Activated CD4-positive, alpha-beta T cell treated with anti-CD3 and anti-CD28 coated beads, Interleukin-2, amount 50 U/mL, for 1 hour (primary cell): ENCODE measurements at regions not wholly inside any gene's neighbourhood (a gene's known extent, or its start where the extent isn't known, plus 50 kb on each side); places are given as distances from the start of the nearest gene placed in this dataset.

Source experiments
- DNase-seq: peaks from one replicate; pipeline ENCODE4 v3.0.0-alpha.2; 2020

DNA sequence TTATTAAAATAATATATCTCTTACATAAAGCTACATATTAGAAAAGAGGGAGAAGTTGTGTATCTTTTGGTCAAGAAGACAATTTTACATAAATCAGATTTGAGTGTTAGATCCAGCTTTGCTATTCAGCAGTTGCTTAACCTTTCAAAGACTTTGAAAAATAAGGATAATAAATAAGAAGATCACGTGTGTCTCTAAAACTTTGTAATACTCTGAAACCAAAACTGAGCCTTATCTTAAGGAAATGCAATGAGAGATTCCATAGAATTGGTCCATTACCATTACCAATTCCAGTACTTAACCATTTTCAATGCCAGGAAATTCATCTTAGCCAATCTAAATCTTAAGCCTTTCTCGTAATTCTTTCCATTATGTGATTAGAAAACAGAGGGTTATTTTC lies 89.2 kb upstream of the COL5A2 start:
- no peak for DNase-seq

GRCh38 chr2:189273734-189274133 lies 94.2 kb upstream of the COL5A2 start:
- no peak for DNase-seq

DNA sequence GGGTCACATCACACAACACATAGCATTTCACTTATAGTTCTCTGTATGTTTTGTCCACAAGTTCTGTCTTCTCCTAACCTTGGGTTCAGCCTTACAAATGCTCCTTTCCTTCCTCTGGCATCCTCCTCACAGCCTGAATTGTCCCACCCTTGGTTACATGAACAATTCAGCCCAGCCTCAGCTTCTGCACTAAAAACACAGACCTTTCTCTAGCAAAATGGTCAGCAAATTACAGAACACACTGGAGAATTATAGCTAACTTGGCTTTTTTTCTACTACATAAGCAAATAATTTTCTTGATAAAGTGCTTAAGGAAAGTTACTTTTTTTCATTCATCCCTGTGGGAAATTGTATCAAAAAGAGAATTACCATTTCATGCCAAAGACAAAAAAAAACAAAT lies 94.8 kb upstream of the COL5A2 start:
- no peak for DNase-seq

GRCh38 chr2:189276277-189276676 lies 96.7 kb upstream of the COL5A2 start:
- no peak for DNase-seq

- no peak for DNase-seq
Observed at GRCh38 chr2:189281201-189281600, 101.6 kb upstream of the COL5A2 start.

DNA sequence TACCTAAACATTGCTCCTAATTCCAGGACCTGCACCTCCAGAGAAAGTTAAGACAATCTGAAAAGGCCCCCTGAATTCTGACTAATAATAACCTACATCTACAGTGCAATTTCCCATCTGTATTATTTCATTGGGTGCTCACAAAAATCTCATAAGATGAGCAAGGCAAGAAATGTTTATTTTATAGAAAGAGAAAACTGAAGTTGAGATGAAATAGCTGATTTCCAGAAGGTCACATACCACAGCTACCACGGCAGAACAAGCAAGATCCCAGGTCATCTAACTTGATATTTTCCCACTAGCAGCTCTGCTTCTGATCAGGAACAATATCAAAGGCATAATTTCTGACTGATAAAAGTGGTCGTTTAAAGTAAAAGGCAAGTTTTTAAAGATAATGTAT lies 105.8 kb upstream of the COL5A2 start:
- DNase-seq: no peak

- no peak for DNase-seq
Observed at GRCh38 chr2:189285962-189286645, 106.5 kb upstream of the COL5A2 start.

DNA sequence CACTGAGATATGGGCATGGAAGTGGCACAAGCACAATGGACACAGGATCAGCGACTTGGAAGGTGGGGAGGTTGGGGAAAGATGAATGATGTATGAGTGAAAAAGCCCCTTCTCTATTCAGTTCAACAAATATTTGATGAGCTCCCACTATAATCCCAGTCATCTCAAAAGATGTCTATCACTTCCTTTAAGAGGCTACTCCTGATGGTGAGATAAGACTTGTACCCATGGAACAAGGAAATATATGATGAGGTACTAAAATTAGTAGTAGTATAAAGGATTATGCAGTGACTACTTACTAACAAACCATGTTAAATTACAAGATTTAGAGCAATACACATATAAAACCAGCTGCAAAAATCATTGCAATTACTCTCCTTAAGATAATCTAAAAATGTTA lies 107.8 kb upstream of the COL5A2 start:
- DNase-seq: no peak

- DNase-seq: no peak
Observed at GRCh38 chr2:189287982-189288521, 108.5 kb upstream of the COL5A2 start.

- no peak for DNase-seq
Observed at GRCh38 chr2:189291460-189291859, 111.9 kb upstream of the COL5A2 start.

DNA sequence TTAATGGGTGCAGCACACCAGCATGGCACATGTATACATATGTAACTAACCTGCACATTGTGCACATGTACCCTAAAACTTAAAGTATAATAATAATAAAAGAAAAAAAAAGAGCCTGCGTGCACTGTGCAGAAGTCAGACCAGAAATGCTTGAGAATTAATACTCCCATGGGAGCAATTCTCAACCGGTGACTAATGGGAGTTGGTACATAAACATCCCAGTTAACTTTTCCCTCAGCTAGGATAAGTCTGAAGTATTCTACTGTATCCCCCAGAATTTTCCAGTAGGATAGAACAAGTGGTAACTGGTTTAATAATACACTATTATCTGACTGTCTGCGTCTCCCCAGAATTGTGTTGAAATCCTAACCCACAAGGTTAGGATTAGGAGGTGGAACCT lies 113.6 kb upstream of the COL5A2 start:
- no peak for DNase-seq

DNA sequence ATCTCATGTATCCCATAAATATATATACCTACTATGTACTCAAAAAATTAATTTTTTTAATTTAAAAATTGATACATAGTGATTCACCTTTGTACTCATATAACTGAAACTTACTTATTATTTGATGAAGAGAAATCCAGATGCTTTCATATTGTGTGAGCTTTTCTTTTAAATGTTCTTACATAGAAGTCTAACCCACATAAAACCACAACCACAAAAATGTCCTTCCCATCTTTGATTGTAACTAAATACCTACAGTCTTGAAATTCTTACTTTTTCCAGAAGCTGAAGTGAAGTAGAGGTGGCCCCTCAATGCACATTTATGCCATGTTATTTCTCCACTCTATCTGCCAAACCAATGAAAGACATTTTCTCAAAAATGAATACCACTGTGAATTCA lies 117.9 kb upstream of the COL5A2 start:
- no peak for DNase-seq

GRCh38 chr2:189298038-189298437 lies 118.5 kb upstream of the COL5A2 start:
- DNase-seq: no peak

DNA sequence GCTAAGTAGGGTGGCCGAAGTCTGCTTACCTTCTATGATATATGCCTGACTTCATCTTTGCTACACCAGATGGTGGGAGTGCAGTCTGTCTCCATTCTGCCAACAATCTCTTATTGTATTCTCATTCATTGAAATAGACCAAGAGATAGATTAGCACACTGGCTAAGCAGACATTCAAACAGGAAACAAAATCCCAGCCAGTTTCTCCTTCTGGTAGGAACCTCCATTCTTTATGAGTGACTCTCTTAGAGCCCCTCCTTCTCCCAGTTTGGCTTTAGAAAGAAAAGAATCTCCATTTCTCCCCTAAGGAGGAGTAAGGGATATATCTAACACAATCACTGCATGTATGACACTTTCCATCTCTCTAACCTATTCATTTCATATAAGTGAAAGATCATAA lies 118.9 kb upstream of the COL5A2 start:
- DNase-seq: no peak

GRCh38 chr2:189299974-189300373 lies 120.4 kb upstream of the COL5A2 start:
- DNase-seq: no peak

DNA sequence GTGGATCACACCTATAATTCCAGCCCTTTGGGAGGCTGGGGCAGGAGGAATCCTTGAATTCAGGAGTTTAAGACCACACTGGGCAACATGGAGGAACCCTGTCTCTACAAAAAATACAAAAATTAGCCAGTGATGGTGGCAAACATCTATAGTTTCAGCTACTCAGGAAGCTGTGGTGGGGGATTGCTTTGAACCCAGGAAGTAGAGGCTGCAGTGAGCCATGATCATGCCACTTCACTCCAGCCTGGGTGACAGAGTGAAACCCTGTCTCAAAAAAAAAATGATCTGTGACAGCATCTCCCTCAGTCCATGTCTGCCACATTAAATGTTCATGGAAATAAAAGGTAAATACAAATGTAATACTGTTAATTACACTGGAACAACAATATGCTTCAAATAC lies 121.4 kb upstream of the COL5A2 start:
- peak; percentile 7 for DNase-seq

GRCh38 chr2:189302274-189302948 lies 122.8 kb upstream of the COL5A2 start:
- DNase-seq: no peak

GRCh38 chr2:189304360-189304759 lies 124.8 kb upstream of the COL5A2 start:
- DNase-seq: peak; percentile 19

GRCh38 chr2:189305291-189305943 lies 125.9 kb upstream of the COL5A2 start:
- no peak for DNase-seq

- no peak for DNase-seq
Observed at GRCh38 chr2:189306525-189306924, 127.0 kb upstream of the COL5A2 start.

DNA sequence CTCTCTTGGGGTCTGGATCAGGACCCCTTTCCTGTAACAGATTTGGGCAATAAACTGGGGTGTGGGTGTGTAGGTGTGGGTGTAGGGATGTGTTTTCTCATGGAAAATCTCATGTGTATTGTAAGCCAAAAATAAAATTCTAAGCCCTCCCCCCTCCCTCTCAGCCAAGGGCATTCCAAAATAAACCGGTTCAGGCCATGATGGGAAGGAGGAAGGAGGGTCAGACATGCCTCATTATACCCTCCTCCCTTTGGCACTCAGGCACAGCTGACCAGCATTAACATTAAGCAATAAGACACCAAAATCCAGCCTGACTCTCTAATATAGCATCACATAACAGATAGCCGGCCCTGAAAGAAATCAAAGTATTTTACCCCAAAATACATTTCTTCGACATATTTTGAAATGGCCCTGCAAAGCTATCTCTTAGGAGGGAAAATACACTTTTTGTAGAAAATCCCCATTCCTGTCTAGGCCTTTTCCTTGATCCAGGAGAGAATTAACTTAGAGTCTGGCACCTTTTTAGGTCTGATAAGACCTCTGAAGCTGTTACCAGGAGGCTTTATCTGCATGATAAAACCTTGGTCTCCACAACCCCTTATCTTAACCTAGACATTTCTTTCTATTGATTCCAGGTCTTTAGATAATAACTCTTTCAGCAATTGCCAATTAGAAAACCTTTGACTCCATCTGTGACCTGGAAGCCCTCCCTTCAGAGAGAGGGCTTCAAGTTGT lies 128.7 kb upstream of the COL5A2 start:
- DNase-seq: no peak

DNA sequence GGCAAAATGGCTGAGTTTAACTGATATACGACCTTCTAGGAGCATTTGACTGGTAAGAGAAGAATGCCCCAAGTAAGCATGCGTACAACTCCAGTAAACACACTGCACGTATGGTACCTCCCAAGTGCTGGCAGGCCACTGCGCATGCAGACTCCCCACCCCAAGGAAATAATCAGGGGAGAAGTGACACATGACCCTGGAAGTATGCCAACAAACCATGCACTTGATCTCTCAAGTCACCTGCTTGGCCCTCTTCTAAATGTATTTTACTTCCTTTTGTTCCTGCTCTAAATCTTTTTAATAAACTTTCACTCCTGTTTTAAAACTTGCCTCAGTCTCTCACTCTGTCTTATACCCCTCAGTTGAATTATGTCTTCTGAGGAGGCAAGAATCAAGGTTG lies 129.8 kb upstream of the COL5A2 start:
- no peak for DNase-seq

DNA sequence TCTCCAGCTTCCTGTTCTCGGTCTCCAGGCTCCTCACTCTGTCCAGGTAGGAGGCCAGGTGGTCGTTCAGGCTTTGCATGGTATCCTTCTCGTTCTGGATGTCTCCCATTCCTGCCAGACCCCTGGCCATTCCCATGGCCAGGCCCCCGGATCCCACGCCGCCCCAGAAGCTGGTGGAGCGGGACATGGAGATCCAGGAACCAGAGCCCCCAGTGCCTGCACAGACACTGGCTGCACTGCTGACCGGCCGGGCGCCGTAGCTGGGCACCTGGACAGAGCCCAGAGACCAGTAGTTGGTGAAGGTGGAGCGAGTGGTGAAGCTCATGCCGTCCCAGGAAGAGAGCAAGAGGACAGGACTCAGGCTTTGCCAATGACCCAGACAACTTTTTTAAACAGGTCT lies 129.1 kb upstream of the WDR75 start:
- DNase-seq: no peak
